HG02885 (cell line): ENCODE measurements at regions not wholly inside any gene's neighbourhood (a gene's known extent, or its start where the extent isn't known, plus 50 kb on each side); places are given as distances from the start of the nearest gene placed in this dataset.
"Not testable (repeated sequence)": the region's sequence is repeated elsewhere in the genome, so short reads cannot be mapped to it uniquely, and the experiment has no call there.

Experiments used
- ATAC-seq: cut with Tn5 transposase; IDR thresholded peaks from one replicate; pipeline ENCODE4 v1.9.1; 2021; ENCODE audit warnings: mild to moderate bottlenecking; ENCODE audit not compliant: unreplicated experiment, poor library complexity

- no peak for ATAC-seq
Observed at GRCh38 chr18:34521040-34521439, 189.1 kb upstream of the DTNA start.

- no peak for ATAC-seq
Observed at GRCh38 chr18:34522603-34523002, 187.5 kb upstream of the DTNA start.

- ATAC-seq = no peak
Observed at GRCh38 chr18:34525244-34525643, 184.9 kb upstream of the DTNA start.

- ATAC-seq = no peak
Observed at GRCh38 chr18:34528177-34528576, 181.9 kb upstream of the DTNA start.

- ATAC-seq = no peak
Observed at GRCh38 chr18:34529358-34530335, 180.5 kb upstream of the DTNA start.

GRCh38 chr18:34531110-34531509, 179.0 kb upstream of the DTNA start:
- no peak for ATAC-seq

GRCh38 chr18:34534642-34535041, 175.5 kb upstream of the DTNA start:
- ATAC-seq = not testable (repeated sequence)

- no peak for ATAC-seq
Observed at GRCh38 chr18:34540897-34541296, 169.2 kb upstream of the DTNA start.

- ATAC-seq = no peak
Observed at GRCh38 chr18:34542625-34543024, 167.5 kb upstream of the DTNA start.

GRCh38 chr18:34543356-34543755, 166.7 kb upstream of the DTNA start:
- ATAC-seq = no peak

GRCh38 chr18:34543945-34544344, 166.2 kb upstream of the DTNA start:
- ATAC-seq = no peak

- no peak for ATAC-seq
Observed at GRCh38 chr18:34544930-34545329, 165.2 kb upstream of the DTNA start.

GRCh38 chr18:34548120-34548972, 161.8 kb upstream of the DTNA start:
- ATAC-seq = no peak

- no peak for ATAC-seq
Observed at GRCh38 chr18:34548973-34549294, 161.2 kb upstream of the DTNA start.

GRCh38 chr18:34549367-34549766, 160.7 kb upstream of the DTNA start:
- no peak for ATAC-seq

GRCh38 chr18:34550156-34550555, 159.9 kb upstream of the DTNA start:
- ATAC-seq = no peak

- ATAC-seq = no peak
Observed at GRCh38 chr18:34550902-34551301, 159.2 kb upstream of the DTNA start.

- ATAC-seq = no peak
Observed at GRCh38 chr18:34551824-34552223, 158.3 kb upstream of the DTNA start.

GRCh38 chr18:34562252-34562870, 147.7 kb upstream of the DTNA start:
- no peak for ATAC-seq

GRCh38 chr18:34567857-34568256, 142.2 kb upstream of the DTNA start:
- ATAC-seq = no peak

- no peak for ATAC-seq
Observed at GRCh38 chr18:34576622-34577021, 133.5 kb upstream of the DTNA start.
